Loucy (cell line): ENCODE measurements at regions not wholly inside any gene's neighbourhood (a gene's known extent, or its start where the extent isn't known, plus 50 kb on each side); places are given as distances from the start of the nearest gene placed in this dataset.
"Not testable (repeated sequence)": the region's sequence is repeated elsewhere in the genome, so short reads cannot be mapped to it uniquely, and the experiment has no call there.

Experiments
- EZH2phosphoT487 ChIP-seq: fragments of 200-600 bp; IDR thresholded peaks from 2 replicates; pipeline ENCODE4 v1.6.1; 2018; ENCODE audit warnings: antibody characterized with exemption, mild to moderate bottlenecking, moderate library complexity, borderline replicate concordance
- TF ChIP-seq, protein P1 (sequence below): fragments of 200-600 bp; sonication (generic); conservative IDR thresholded peaks from 2 replicates; pipeline ENCODE4 v1.5.1; 2014; ENCODE audit warnings: mild to moderate bottlenecking, antibody characterized with exemption, low read length

GRCh38 chr17:22200187-22200586 is 507.9 kb downstream of the KCNJ18 start:
- TF ChIP-seq, protein P1, sequence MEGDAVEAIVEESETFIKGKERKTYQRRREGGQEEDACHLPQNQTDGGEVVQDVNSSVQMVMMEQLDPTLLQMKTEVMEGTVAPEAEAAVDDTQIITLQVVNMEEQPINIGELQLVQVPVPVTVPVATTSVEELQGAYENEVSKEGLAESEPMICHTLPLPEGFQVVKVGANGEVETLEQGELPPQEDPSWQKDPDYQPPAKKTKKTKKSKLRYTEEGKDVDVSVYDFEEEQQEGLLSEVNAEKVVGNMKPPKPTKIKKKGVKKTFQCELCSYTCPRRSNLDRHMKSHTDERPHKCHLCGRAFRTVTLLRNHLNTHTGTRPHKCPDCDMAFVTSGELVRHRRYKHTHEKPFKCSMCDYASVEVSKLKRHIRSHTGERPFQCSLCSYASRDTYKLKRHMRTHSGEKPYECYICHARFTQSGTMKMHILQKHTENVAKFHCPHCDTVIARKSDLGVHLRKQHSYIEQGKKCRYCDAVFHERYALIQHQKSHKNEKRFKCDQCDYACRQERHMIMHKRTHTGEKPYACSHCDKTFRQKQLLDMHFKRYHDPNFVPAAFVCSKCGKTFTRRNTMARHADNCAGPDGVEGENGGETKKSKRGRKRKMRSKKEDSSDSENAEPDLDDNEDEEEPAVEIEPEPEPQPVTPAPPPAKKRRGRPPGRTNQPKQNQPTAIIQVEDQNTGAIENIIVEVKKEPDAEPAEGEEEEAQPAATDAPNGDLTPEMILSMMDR, result not testable (repeated sequence)
- TF ChIP-seq EZH2phosphoT487, result not testable (repeated sequence)
